K562 (cell line): ENCODE measurements at regions not wholly inside any gene's neighbourhood (a gene's known extent, or its start where the extent isn't known, plus 50 kb on each side); places are given as distances from the start of the nearest gene placed in this dataset.

Experiments used
- ATAC-seq: fragments of 200-7000 bp; cut with Tn5 transposase; 3 replicates; pipeline ENCODE4 v1.9.1; 2020; ENCODE audit warnings: moderate library complexity
- BruUV-seq: library from RNA; stranded (reverse); fragments of 400-500 nt; replicated peaks from 2 replicates; lab custom pipeline; 2021; lab: Mats Ljungman, UMichigan
- CTCF ChIA-PET: fragments of 300-600 bp; formaldehyde crosslinking; extraction: SDS; loops from one replicate; lab custom pipeline; 2021; ENCODE audit warnings: low intra/inter-chr PET ratio; lab: Yijun Ruan, JAX
- POLR2A ChIA-PET: fragments of 300-600, 350-650 bp; sonication (Branson Sonifier 250); formaldehyde crosslinking; extraction: SDS; loops from one replicate; lab custom pipeline; 2021; ENCODE audit warnings: antibody characterized with exemption, inconsistent platforms; lab: Yijun Ruan, JAX
- DNase-seq, 4 experiments: peaks; one replicate each; pipeline versions ENCODE4 v3.0.0 to v3.0.0-alpha.2; 2011 to 2018; ENCODE audit warnings: low spot score in 3 of 4, mixed read lengths in 3 of 4; ENCODE audit errors: extremely low read depth in 1 of 4
- FAIRE-seq: peaks from 2 replicates; lab custom pipeline; 2011; peaks lifted over from hg19 to GRCh38; lab: Jason Lieb, UNC
- H2AFZ ChIP-seq: 2 replicates; pipeline ENCODE4 v1.6.0; 2011; ENCODE audit warnings: low read depth, low read length, control low read depth, inconsistent platforms
- H3K27ac ChIP-seq: fragments of 200-600 bp; 3 replicates; pipeline ENCODE4 v1.8.0; 2011; ENCODE audit warnings: low read depth, mild to moderate bottlenecking, control low read depth, inconsistent platforms, low read length, moderate library complexity, mixed read lengths; ENCODE audit errors: extremely low read depth
- H3K27me3 ChIP-seq, 2 experiments: fragments of 300-600 bp in 1 of 2; 2 replicates in 1 of 2; 3 replicates in 1 of 2; pipeline versions ENCODE4 v1.6.0 to v1.8.0; 2011; ENCODE audit warnings: inconsistent platforms in 2 of 2, low read length in 2 of 2, mild to moderate bottlenecking in 1 of 2, mixed read lengths in 1 of 2, moderate library complexity in 1 of 2; ENCODE audit not compliant: control insufficient read depth in 2 of 2, insufficient read depth in 2 of 2
- H3K36me3 ChIP-seq: fragments of 300-600 bp; 3 replicates; pipeline ENCODE4 v1.8.0; 2011; ENCODE audit warnings: mild to moderate bottlenecking, low read length, inconsistent platforms; ENCODE audit not compliant: control insufficient read depth, insufficient read depth
- H3K4me1 ChIP-seq, 2 experiments: fragments of 200-600 bp in 1 of 2; replicated peaks in 1 of 2; 2 replicates in 1 of 2; 3 replicates in 1 of 2; pipeline versions ENCODE4 v1.5.1 to v1.8.0; 2011; ENCODE audit warnings: inconsistent platforms in 2 of 2, low read length in 2 of 2, mild to moderate bottlenecking in 1 of 2, mixed read lengths in 1 of 2, moderate library complexity in 1 of 2; ENCODE audit not compliant: control insufficient read depth in 2 of 2, insufficient read depth in 2 of 2
- H3K4me2 ChIP-seq: 2 replicates; pipeline ENCODE4 v1.6.1; 2011; ENCODE audit warnings: low read length, control low read depth, inconsistent platforms, mixed read lengths; ENCODE audit not compliant: insufficient read depth
- H3K4me3 ChIP-seq: fragments of 200-600 bp; sonication (generic), shearing (Covaris generic); 2 replicates; pipeline ENCODE4 v1.5.1; 2016; ENCODE audit warnings: control low read depth, inconsistent platforms
- H3K79me2 ChIP-seq: fragments of 200-600 bp; 3 replicates; pipeline ENCODE4 v1.8.0; 2011; ENCODE audit warnings: low read length, inconsistent platforms; ENCODE audit not compliant: control insufficient read depth, insufficient read depth
- H3K9ac ChIP-seq, 2 experiments: 2 replicates each; pipeline versions ENCODE4 v1.6.0 to v1.6.1; 2011; ENCODE audit warnings: low read depth in 2 of 2, low read length in 2 of 2, control low read depth in 1 of 2, inconsistent platforms in 1 of 2, mild to moderate bottlenecking in 1 of 2, mixed read lengths in 1 of 2; ENCODE audit not compliant: insufficient read depth in 1 of 2
- H3K9me1 ChIP-seq: one replicate; pipeline ENCODE4 v1.6.0; 2011; ENCODE audit warnings: inconsistent platforms, mild to moderate bottlenecking, low read length, moderate library complexity; ENCODE audit not compliant: control insufficient read depth, insufficient read depth
- H3K9me3 ChIP-seq: replicated peaks from 2 replicates; pipeline ENCODE4 v1.5.1; 2011; ENCODE audit warnings: low read depth, low read length, inconsistent platforms; ENCODE audit not compliant: control insufficient read depth, insufficient read depth
- H4K20me1 ChIP-seq: replicated peaks from 2 replicates; pipeline ENCODE4 v1.6.1; 2011; ENCODE audit warnings: low read length, inconsistent platforms, mixed read lengths; ENCODE audit not compliant: control insufficient read depth, insufficient read depth
- CBFB ChIP-seq: sonication (generic); formaldehyde crosslinking; IDR thresholded peaks from 2 replicates; pipeline ENCODE4 v1.4.0; 2020; ENCODE audit warnings: mild to moderate bottlenecking, missing genetic modification reagents
- ESRRB ChIP-seq: fragments of 250-450 bp; sonication (Bioruptor Pico); IDR thresholded peaks from 2 replicates; pipeline ENCODE4 v1.5.0; 2020; ENCODE audit warnings: mild to moderate bottlenecking, moderate library complexity, borderline replicate concordance
- ETS1 ChIP-seq: conservative IDR thresholded peaks from 2 replicates; pipeline ENCODE4 v1.6.1; 2011; ENCODE audit warnings: low read depth, mild to moderate bottlenecking, low read length; ENCODE audit not compliant: control insufficient read depth
- GATAD2A ChIP-seq: fragments of 450-650 bp; IDR thresholded peaks from 2 replicates; pipeline ENCODE4 v1.6.1; 2017
- IFI16 ChIP-seq: fragments of 250-450 bp; sonication (Bioruptor Pico); IDR thresholded peaks from 2 replicates; pipeline ENCODE4 v2.1.2; 2022; ENCODE audit warnings: mild to moderate bottlenecking, inconsistent platforms
- LEF1 ChIP-seq: fragments of 450-650 bp; IDR thresholded peaks from 2 replicates; pipeline ENCODE4 v1.6.1; 2016; ENCODE audit warnings: mild to moderate bottlenecking
- PCBP1 ChIP-seq: fragments of 200-400 bp; formaldehyde crosslinking; IDR thresholded peaks from 2 replicates; pipeline ENCODE4 v1.6.1; 2018; ENCODE audit warnings: mild to moderate bottlenecking, low read depth, low read length; ENCODE audit not compliant: poor library complexity, severe bottlenecking
- PYGO2 ChIP-seq: fragments of 450-650 bp; IDR thresholded peaks from 2 replicates; pipeline ENCODE4 v1.6.1; 2016; ENCODE audit warnings: mild to moderate bottlenecking, missing genetic modification characterization, moderate library complexity, missing compliant biosample characterization
- SIRT6 ChIP-seq: IDR thresholded peaks from one replicate; pipeline ENCODE4 v1.6.1; 2012; ENCODE audit warnings: low read depth, mild to moderate bottlenecking, control low read depth, inconsistent platforms, low read length, moderate library complexity
- SP2 ChIP-seq: IDR thresholded peaks from 2 replicates; pipeline ENCODE4 v1.6.1; 2011; ENCODE audit warnings: mild to moderate bottlenecking, low read depth, low read length, moderate library complexity; ENCODE audit not compliant: poor library complexity, severe bottlenecking; ENCODE audit errors: extremely low read depth
- STAG1 ChIP-seq: sonication (generic); formaldehyde crosslinking; IDR thresholded peaks from 2 replicates; pipeline ENCODE4 v1.5.0; 2020; ENCODE audit warnings: missing genetic modification reagents, borderline replicate concordance
- TCF7 ChIP-seq: sonication (generic); IDR thresholded peaks from 2 replicates; pipeline ENCODE4 v1.6.1; 2016; ENCODE audit warnings: antibody characterized with exemption, borderline replicate concordance
- ZBTB1 ChIP-seq: sonication (generic); formaldehyde crosslinking; IDR thresholded peaks from 2 replicates; pipeline ENCODE4 v1.8.1; 2023; ENCODE audit warnings: missing genetic modification reagents, low read depth, mild to moderate bottlenecking, borderline replicate concordance
- WGBS: fragments of 100-300 bp; shearing (Covaris generic); methylation state at CpG from one replicate; pipeline ENCODE4 v1.1.6; 2016; ENCODE audit warnings: low coverage, mixed read lengths; ENCODE audit not compliant: insufficient coverage; ENCODE audit errors: missing lambda C conversion rate; 5-methylcytosine and 5-hydroxymethylcytosine counted together
- in situ Hi-C: fragments of 300-500 bp; cut with MboI; formaldehyde crosslinking; loops from 4 replicates; pipeline ENCODE4 v1.15.0; 2018; ENCODE audit warnings: inconsistent platforms, mixed read lengths
- intact Hi-C: fragments of 100-400 bp; cut with micrococcal nuclease; formaldehyde crosslinking; loops from 2 replicates; pipeline ENCODE4 v1.14.2; 2022
- TF ChIP-seq, protein P1 (sequence below): fragments of 450-650 bp; IDR thresholded peaks from 2 replicates; pipeline ENCODE4 v1.6.1; 2017; ENCODE audit warnings: mild to moderate bottlenecking, moderate library complexity
- TF ChIP-seq, protein P2 (sequence below): fragments of 250-450 bp; sonication (Bioruptor Pico); IDR thresholded peaks from 2 replicates; pipeline ENCODE4 v1.4.0; 2020; ENCODE audit warnings: mild to moderate bottlenecking, moderate library complexity
- TF ChIP-seq, protein P3 (sequence below): fragments of 450-650 bp; formaldehyde crosslinking; IDR thresholded peaks from 2 replicates; pipeline ENCODE4 v1.4.0; 2022; ENCODE audit warnings: mild to moderate bottlenecking, moderate library complexity

DNA sequence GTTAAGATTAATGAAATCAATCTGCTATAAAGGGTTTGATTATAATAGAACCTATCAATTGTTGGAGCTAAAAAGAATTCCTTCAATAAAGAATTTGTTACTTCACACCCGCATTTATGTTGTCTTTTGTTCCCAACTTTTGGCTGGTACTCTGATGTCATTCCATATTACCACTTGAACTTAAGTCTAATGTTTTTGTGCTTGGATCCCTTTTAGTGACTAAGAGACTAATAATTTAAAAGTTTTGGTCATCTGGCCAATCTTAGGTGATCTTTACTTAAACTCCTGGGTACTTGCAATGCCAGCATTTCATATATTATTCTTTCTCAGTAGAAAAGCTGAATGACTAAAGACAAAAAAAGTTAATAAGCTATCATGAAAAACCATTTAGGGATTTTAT lies 113.0 kb downstream of the TMEM30B start:
- H3K27me3 ChIP-seq = no peaks in the 10 kb centered on the region
- CTCF ChIA-PET = no interaction called here
- H3K79me2 ChIP-seq = no peaks in the 10 kb centered on the region
- FAIRE-seq (no peak), ATAC-seq (no peak), DNase-seq (no peak)
- in situ Hi-C loops = no loop called here
- H3K27ac ChIP-seq = no peak overlapping the region
- H3K4me1 ChIP-seq = no peaks in the 10 kb centered on the region
- POLR2A ChIA-PET = no interaction called here
- no peaks in the 10 kb centered on the region for H3K9me1 ChIP-seq
- no peak overlapping the region for H3K4me2 ChIP-seq
- no peak overlapping the region for H3K4me3 ChIP-seq
- H2AFZ ChIP-seq = no peak overlapping the region
- H3K9me3 ChIP-seq = no peaks in the 10 kb centered on the region
- H4K20me1 ChIP-seq = no peaks in the 10 kb centered on the region
- WGBS = 0% methylated on average over 1 of the region's 1 CpG
- H3K9ac ChIP-seq = no peak overlapping the region
- intact Hi-C loops = no loop called here
- BruUV-seq = no TSS peak
- H3K36me3 ChIP-seq = no peaks in the 10 kb centered on the region
- TF ChIP-seq, protein P1, sequence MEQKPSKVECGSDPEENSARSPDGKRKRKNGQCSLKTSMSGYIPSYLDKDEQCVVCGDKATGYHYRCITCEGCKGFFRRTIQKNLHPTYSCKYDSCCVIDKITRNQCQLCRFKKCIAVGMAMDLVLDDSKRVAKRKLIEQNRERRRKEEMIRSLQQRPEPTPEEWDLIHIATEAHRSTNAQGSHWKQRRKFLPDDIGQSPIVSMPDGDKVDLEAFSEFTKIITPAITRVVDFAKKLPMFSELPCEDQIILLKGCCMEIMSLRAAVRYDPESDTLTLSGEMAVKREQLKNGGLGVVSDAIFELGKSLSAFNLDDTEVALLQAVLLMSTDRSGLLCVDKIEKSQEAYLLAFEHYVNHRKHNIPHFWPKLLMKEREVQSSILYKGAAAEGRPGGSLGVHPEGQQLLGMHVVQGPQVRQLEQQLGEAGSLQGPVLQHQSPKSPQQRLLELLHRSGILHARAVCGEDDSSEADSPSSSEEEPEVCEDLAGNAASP = no peak
- no peak for TF ChIP-seq CBFB
- TF ChIP-seq ESRRB = no peak
- TF ChIP-seq, protein P2, sequence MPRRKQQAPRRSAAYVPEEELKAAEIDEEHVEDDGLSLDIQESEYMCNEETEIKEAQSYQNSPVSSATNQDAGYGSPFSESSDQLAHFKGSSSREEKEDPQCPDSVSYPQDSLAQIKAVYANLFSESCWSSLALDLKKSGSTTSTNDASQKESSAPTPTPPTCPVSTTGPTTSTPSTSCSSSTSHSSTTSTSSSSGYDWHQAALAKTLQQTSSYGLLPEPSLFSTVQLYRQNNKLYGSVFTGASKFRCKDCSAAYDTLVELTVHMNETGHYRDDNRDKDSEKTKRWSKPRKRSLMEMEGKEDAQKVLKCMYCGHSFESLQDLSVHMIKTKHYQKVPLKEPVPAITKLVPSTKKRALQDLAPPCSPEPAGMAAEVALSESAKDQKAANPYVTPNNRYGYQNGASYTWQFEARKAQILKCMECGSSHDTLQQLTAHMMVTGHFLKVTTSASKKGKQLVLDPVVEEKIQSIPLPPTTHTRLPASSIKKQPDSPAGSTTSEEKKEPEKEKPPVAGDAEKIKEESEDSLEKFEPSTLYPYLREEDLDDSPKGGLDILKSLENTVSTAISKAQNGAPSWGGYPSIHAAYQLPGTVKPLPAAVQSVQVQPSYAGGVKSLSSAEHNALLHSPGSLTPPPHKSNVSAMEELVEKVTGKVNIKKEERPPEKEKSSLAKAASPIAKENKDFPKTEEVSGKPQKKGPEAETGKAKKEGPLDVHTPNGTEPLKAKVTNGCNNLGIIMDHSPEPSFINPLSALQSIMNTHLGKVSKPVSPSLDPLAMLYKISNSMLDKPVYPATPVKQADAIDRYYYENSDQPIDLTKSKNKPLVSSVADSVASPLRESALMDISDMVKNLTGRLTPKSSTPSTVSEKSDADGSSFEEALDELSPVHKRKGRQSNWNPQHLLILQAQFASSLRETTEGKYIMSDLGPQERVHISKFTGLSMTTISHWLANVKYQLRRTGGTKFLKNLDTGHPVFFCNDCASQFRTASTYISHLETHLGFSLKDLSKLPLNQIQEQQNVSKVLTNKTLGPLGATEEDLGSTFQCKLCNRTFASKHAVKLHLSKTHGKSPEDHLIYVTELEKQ (CRISPR knock-in tag) = no peak
- no peak for TF ChIP-seq SIRT6
- TF ChIP-seq PYGO2 (tag) = no peak
- TF ChIP-seq ETS1 = no peak
- TF ChIP-seq LEF1 = no peak
- no peak for TF ChIP-seq GATAD2A
- TF ChIP-seq, protein P3, sequence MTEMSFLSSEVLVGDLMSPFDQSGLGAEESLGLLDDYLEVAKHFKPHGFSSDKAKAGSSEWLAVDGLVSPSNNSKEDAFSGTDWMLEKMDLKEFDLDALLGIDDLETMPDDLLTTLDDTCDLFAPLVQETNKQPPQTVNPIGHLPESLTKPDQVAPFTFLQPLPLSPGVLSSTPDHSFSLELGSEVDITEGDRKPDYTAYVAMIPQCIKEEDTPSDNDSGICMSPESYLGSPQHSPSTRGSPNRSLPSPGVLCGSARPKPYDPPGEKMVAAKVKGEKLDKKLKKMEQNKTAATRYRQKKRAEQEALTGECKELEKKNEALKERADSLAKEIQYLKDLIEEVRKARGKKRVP = no peak
- TF ChIP-seq TCF7 = no peak
- TF ChIP-seq IFI16 = no peak
- TF ChIP-seq ZBTB1 = no peak
- no peak for TF ChIP-seq SP2
- TF ChIP-seq PCBP1 = no peak
- no peak for TF ChIP-seq STAG1 (CRISPR knock-in tag)
